Activated CD4-positive, CD25-positive, alpha-beta regulatory T cell (primary cell): ENCODE measurements at regions not wholly inside any gene's neighbourhood (a gene's known extent, or its start where the extent isn't known, plus 50 kb on each side); places are given as distances from the start of the nearest gene placed in this dataset.
"Not testable (repeated sequence)": the region's sequence is repeated elsewhere in the genome, so short reads cannot be mapped to it uniquely, and the experiment has no call there.

Source experiments
- DNase-seq, 4 experiments: peaks; one replicate each; lab custom pipeline; 2025; lab: John Stamatoyannopoulos, UW

DNA sequence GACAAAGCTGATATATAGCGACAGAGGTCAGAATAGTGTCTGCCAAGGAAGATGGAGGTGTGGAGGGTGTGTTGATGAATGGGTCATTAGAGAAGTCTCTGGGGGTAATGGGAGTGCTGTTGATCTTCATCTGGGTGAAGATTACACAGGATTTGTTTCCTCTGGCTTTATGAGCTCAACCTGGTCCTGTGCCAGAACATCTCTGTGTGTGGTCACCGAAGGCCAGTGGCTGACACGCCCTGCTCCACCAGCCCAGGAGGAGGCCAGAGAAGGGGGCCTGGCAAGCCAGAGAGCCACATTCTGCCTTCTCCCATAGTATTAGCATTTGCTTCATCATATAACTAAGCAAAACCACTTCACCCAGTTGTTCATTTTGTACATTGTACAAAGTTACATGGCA, 121.1 kb downstream of the ZNF621 start:
- no peak for DNase-seq

DNA sequence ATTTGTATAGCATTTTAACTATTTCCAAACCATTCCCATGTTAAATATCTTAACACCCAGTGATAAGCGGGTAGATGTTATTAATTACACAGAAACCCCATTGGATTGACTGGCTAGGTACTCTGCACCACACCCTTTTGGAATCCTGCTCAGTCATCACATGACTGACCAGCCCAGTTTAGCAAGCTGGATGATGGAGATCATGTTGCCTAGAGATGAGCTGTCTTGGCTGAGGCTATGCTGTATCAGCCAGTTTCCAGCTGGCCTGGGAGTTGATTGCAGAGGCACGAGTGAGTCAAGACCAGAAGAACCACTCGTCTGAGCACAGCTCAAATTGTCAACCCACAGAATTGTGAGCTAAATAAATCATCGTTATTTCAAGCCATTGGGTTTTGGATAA, 124.6 kb downstream of the ZNF621 start:
- no peak for DNase-seq

- no peak for DNase-seq
Observed at GRCh38 chr3:40652072-40652471, 127.3 kb downstream of the ZNF621 start.

- no peak for DNase-seq
Observed at GRCh38 chr3:40653001-40653400, 128.2 kb downstream of the ZNF621 start.

DNA sequence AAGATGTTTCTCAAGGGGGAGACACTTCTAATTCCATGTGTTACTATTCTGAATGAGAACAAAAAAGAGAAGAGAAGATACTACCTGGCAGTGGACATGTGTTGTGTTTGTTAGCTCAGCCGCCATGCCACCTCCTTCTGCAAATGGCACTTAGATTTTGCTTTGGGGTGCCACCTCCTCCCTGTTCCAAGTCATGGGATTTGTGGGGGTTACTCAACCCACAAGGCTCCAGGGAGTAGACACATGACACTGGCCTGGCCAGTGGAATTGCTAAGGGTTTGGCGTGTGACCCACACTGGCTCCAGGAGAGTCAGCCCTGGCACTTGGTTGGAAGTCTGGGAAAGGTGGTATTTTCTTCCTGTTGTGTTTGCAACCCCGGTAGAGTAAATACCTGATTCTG, 129.1 kb downstream of the ZNF621 start:
- DNase-seq = no peak

GRCh38 chr3:40655551-40655950, 130.8 kb downstream of the ZNF621 start:
- no peak for DNase-seq

DNA sequence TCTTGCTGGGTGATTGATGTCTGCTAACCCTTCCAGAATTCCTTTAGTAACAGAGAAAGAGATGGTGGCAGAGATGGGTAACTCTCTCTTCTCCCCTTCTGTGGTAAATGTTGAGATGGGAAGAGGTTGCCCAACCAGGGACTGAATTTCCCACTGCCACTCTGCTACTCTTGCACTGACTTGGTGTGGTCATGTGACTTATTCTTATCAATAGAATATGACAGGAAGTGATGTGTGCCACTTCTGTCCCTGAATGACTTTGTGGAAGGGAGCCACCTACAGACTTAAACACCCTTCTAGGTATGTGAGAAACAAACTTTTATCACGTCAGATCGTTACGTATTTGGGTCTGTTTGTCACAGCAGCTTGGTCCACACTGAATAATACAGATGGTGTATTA, 132.9 kb downstream of the ZNF621 start:
- no peak for DNase-seq

- DNase-seq = no peak
Observed at GRCh38 chr3:40658305-40658704, 133.5 kb downstream of the ZNF621 start.

DNA sequence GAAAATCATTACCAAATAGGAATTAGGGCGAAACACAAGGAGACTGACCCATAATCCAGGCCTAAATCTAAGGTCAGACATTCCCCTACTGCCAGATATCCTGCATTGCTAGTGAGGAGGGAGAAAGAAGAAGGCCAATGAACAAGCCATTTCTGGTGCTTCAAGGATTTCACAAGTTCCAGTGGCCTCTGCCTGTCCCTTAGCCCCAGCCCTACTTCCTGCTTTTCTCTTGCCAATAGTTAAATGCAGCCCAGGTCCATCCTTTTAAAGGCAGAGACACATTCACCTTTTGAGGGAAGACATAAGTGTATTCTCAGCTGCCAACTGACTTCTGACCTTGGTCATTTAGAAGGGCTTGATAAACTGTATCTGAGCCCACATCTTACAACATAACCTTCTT, 135.8 kb downstream of the ZNF621 start:
- DNase-seq = no peak

DNA sequence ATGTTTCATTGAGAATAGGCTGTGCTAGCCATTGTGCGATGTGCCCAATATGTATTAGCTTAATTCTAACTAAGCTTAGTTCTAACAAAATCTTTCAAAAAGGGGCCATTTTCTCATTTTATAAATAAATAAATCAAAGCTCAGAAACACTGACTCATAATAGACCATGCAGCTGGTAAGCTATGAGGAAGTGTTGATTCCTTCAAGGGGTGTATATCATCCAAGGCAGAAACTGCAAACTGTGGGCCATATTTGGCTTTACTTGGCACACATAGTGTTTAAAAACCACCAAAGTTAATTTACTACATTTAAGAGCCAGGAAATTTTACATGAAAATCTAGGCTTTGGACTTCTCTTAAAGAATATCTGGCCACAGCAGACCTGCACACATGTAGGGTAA, 136.5 kb downstream of the ZNF621 start:
- DNase-seq = no peak

DNA sequence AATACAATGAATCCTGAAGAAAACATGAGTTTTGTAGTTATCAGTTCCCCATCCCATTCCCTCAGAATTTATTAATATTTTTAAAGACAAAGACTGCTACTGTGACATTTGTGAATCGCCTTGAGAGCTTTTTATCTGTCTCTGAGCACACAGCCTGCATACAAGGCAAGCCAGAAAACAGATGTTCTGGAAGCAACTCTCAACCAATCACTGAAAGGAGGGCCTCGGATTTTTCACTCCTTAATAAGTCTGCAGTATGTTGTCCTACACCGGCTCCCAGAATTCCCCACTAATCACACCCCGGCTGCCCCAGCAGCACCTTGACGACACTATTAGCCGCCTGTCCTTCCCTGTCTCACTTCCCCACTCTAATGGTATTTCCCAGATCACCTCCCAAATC, 138.5 kb downstream of the ZNF621 start:
- DNase-seq = no peak

GRCh38 chr3:40669176-40669575, 144.4 kb downstream of the ZNF621 start:
- no peak for DNase-seq

DNA sequence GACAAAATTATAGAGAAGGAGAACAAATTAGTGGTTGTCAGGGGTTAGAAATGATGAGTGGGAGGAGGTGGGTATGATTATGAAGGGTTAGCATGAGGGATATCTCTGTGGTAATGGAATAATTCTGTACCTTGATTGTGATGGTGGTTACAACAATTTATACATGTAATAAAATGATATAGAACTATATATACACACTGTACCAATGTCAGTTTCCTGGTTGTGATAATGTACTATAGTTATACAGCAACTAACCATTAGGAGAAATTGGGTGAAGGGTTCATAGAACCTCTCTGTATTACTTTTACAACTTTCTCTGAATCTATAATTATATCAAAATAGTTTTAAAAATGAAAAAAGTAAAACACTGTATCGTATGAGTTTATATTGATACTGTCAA, 148.1 kb downstream of the ZNF621 start:
- no peak for DNase-seq

- no peak for DNase-seq
Observed at GRCh38 chr3:40677321-40677720, 152.6 kb downstream of the ZNF621 start.

DNA sequence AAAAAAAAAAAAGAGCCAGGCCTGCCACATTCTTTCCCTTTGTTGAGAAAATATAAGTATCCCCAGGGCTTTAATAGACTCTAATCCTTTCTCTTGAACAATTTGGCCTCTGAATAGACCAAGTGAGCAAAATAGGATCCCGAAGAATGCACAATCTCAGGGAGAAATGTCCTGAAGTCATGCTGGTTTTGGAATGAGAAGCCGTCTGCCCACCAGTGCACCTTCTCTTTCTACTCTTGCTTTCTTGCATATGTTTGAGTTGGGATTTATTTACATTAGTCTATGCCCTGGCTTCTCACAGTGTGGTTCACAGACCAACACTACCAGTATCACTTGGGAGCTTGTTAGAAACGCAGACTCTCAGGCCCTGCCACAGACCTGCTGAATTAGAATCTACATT, 153.0 kb downstream of the ZNF621 start:
- no peak for DNase-seq

- DNase-seq = no peak
Observed at GRCh38 chr3:40679290-40679689, 154.5 kb downstream of the ZNF621 start.

GRCh38 chr3:40680685-40681657, 156.2 kb downstream of the ZNF621 start:
- DNase-seq = no peak

- DNase-seq = no peak
Observed at GRCh38 chr3:40681658-40682055, 156.9 kb downstream of the ZNF621 start.

GRCh38 chr3:40689837-40690236, 165.1 kb downstream of the ZNF621 start:
- no peak for DNase-seq

DNA sequence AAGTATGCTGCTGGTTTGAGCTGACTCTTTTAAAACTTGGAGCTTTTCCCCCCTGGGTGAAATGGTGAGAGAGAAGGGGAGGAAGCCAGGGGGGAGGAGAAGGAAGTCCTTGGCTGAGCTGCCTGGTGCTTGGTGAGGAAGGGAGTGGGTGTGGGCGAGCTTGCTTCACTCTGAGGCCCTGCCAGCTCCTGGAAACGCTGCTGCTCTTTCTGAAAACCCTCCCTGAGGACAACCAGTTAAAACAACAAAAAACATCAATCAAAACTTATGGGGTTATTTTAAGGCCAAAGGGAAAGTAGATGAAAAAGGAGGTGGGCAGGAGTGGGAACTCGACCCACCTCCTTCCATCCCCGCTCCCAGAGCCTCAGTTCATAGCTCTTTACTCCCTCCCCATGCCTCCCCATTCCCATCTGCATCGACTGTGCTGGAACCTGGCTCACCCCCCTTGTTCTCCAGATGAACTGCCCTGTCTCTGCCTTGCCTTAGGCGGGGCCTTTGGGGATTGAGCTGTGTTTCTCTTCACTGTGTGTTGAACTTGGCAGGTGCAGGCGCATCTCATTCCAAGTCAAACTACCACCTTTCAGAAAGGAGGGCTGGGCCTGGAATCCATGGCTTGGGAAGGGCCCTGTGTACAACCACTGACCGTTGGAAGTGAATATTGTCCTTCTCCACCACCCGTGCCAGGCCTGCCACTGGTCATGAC, 166.1 kb downstream of the ZNF621 start:
- no peak for DNase-seq

DNA sequence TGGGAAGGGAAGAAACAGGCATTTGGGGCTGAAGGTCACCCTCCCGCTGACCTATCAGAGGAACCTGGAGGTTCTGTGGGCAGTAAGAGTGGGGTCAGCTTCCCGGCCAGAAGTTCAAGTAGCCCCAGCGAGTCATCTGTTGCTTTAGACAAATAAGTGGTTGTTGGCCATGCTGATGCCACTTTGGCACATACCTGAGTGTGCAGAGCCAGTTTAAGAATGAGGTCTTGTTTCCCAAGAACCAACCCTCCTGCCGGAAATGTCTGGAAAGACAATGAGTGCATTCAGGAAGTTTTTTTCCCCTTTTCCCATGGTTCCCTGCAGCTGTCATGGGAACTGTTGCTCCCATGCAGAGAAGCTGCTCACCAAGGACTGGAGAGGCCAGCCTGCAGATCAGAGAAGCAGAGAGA, 166.7 kb downstream of the ZNF621 start:
- DNase-seq = no peak

GRCh38 chr3:40695848-40696247, 171.1 kb downstream of the ZNF621 start:
- no peak for DNase-seq

DNA sequence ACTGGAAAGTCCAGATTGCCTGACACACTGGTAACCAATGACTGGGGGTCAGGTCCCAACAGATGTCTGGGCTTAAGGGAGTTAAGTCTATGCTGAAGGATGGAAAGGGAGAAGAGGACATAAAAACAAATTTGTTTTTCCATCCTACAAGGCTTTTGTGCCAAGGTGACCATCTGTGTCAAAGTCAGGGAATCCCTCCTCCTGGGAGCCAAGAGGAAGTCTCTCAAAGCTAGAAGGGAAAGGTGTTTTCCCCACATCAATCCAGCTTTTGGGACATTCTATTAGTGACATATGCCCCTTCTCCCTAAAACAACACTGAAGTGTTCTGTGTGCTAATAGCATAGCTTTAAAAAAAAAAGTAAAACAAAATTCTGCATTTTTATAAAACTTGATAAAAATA, 173.9 kb downstream of the ZNF621 start:
- DNase-seq = not testable (repeated sequence)
